ENCODE measurements at regions not wholly inside any gene's neighbourhood (a gene's known extent, or its start where the extent isn't known, plus 50 kb on each side); places are given as distances from the start of the nearest gene placed in this dataset.
A peak's percentile ranks its signal among the peaks of the same experiment; 100 is the strongest.

GRCh38 chrX:39140581-39140980 lies 339.3 kb downstream of the MID1IP1 start:
- no peak for TF ChIP-seq EZH2phosphoT487 (IDR thresholded peaks at IDR 0.05; ENCODE audit: insufficient read depth, low read depth)
- no peak for TF ChIP-seq EZH2 (IDR thresholded peaks at IDR 0.05; ENCODE audit: insufficient read depth, poor library complexity, severe bottlenecking)
- in situ Hi-C loops (cut with MboI): loop anchor here (10.0 kb wide), 1 partner anchor 386 kb away; no protein-coding TSS in a partner anchor

GRCh38 chrX:39144323-39144722 lies 343.1 kb downstream of the MID1IP1 start:
- no peaks in the 10 kb centered on the region for H3K9me3 ChIP-seq (ENCODE audit: low read depth)
- no peaks in the 10 kb centered on the region for H3K27me3 ChIP-seq (replicated peaks; ENCODE audit: insufficient read depth)
- in situ Hi-C loops (cut with MboI): loop anchor here (10.0 kb wide), 1 partner anchor 390 kb away; no protein-coding TSS in a partner anchor
- H3K79me2 ChIP-seq (ENCODE audit: insufficient read depth): no peaks in the 10 kb centered on the region
- WGBS, 2 experiments (ENCODE audit: low coverage in 1 of 2, low lambda C conversion rate in 2 of 2, missing lambda C conversion rate in 2 of 2): 33 to 38% methylated on average over 3 of the region's 3 CpGs
- no peaks in the 10 kb centered on the region for H3K9me2 ChIP-seq (ENCODE audit: insufficient read depth)
- no peaks in the 10 kb centered on the region for H3F3A ChIP-seq (ENCODE audit: insufficient read depth)
- no peak overlapping the region for H3K4me2 ChIP-seq (ENCODE audit: unreplicated experiment)
- TF ChIP-seq EZH2phosphoT487 (IDR thresholded peaks at IDR 0.05; ENCODE audit: insufficient read depth, low read depth) (no peak), EZH2 (IDR thresholded peaks at IDR 0.05; ENCODE audit: insufficient read depth, poor library complexity, severe bottlenecking) (no peak)
- H3K4me3 ChIP-seq: no peak overlapping the region
- no peak overlapping the region for H3K27ac ChIP-seq
- H3K36me3 ChIP-seq (ENCODE audit: low read depth): no peaks in the 10 kb centered on the region
- H4K20me1 ChIP-seq (ENCODE audit: insufficient read depth): no peaks in the 10 kb centered on the region
- no peak overlapping the region for H2AFZ ChIP-seq
- no peak for DNase-seq
- no peaks in the 10 kb centered on the region for H3K4me1 ChIP-seq (ENCODE audit: insufficient read depth)
- no peak overlapping the region for H3K9ac ChIP-seq

More at GRCh38 chrX:39140581-39140980, 339.3 kb downstream of the MID1IP1 start:
- no peaks in the 10 kb centered on the region for H3K4me1 ChIP-seq (ENCODE audit: insufficient read depth)
- H3K27me3 ChIP-seq (replicated peaks; ENCODE audit: insufficient read depth): no peaks in the 10 kb centered on the region
- no peaks in the 10 kb centered on the region for H3F3A ChIP-seq (ENCODE audit: insufficient read depth)
- no peaks in the 10 kb centered on the region for H3K36me3 ChIP-seq (ENCODE audit: low read depth)
- no peak overlapping the region for H3K4me2 ChIP-seq (ENCODE audit: unreplicated experiment)
- 0 to 35% methylated on average over 1 to 3 of the region's 3 CpGs for WGBS, 2 experiments (ENCODE audit: low coverage in 1 of 2, low lambda C conversion rate in 2 of 2, missing lambda C conversion rate in 2 of 2)
- no peak overlapping the region for H3K4me3 ChIP-seq
- H3K79me2 ChIP-seq (ENCODE audit: insufficient read depth): no peaks in the 10 kb centered on the region
- H3K9me2 ChIP-seq (ENCODE audit: insufficient read depth): no peaks in the 10 kb centered on the region
- no peak overlapping the region for H3K27ac ChIP-seq
- H3K9ac ChIP-seq: no peak overlapping the region
- H4K20me1 ChIP-seq (ENCODE audit: insufficient read depth): no peaks in the 10 kb centered on the region
- H2AFZ ChIP-seq: no peak overlapping the region
- no peak for DNase-seq
- no peaks in the 10 kb centered on the region for H3K9me3 ChIP-seq (ENCODE audit: low read depth)

GRCh38 chrX:39144956-39145355 lies 343.7 kb downstream of the MID1IP1 start:
- in situ Hi-C loops (cut with MboI): loop anchor here (10.0 kb wide), 1 partner anchor 390 kb away; no protein-coding TSS in a partner anchor
- no peaks in the 10 kb centered on the region for H3K9me2 ChIP-seq (ENCODE audit: insufficient read depth)
- H3K4me3 ChIP-seq: no peak overlapping the region
- no peaks in the 10 kb centered on the region for H4K20me1 ChIP-seq (ENCODE audit: insufficient read depth)
- no peak overlapping the region for H2AFZ ChIP-seq
- H3K4me2 ChIP-seq (ENCODE audit: unreplicated experiment): no peak overlapping the region
- peak; percentile 21 for DNase-seq
- H3K9me3 ChIP-seq (ENCODE audit: low read depth): no peaks in the 10 kb centered on the region
- H3K4me1 ChIP-seq (ENCODE audit: insufficient read depth): no peaks in the 10 kb centered on the region
- H3K36me3 ChIP-seq (ENCODE audit: low read depth): no peaks in the 10 kb centered on the region
- no peaks in the 10 kb centered on the region for H3K79me2 ChIP-seq (ENCODE audit: insufficient read depth)
- WGBS, 2 experiments (ENCODE audit: low coverage in 1 of 2, low lambda C conversion rate in 2 of 2, missing lambda C conversion rate in 2 of 2): 3 to 4% methylated on average over 7 of the region's 7 CpGs
- TF ChIP-seq EZH2phosphoT487 (IDR thresholded peaks at IDR 0.05; ENCODE audit: insufficient read depth, low read depth): no peak
- TF ChIP-seq EZH2 (IDR thresholded peaks at IDR 0.05; ENCODE audit: insufficient read depth, poor library complexity, severe bottlenecking): no peak
- H3F3A ChIP-seq (ENCODE audit: insufficient read depth): no peaks in the 10 kb centered on the region
- H3K9ac ChIP-seq: no peak overlapping the region
- H3K27me3 ChIP-seq (replicated peaks; ENCODE audit: insufficient read depth): no peaks in the 10 kb centered on the region
- H3K27ac ChIP-seq: no peak overlapping the region

GRCh38 chrX:39145859-39146258 lies 344.6 kb downstream of the MID1IP1 start:
- Histone ChIP-seq H3K4me1 (ENCODE audit: insufficient read depth) (no peaks in the 10 kb centered on the region), H3K9me2 (ENCODE audit: insufficient read depth) (no peaks in the 10 kb centered on the region), H3K27me3 (replicated peaks; ENCODE audit: insufficient read depth) (no peaks in the 10 kb centered on the region), H3K79me2 (ENCODE audit: insufficient read depth) (no peaks in the 10 kb centered on the region), H3K9me3 (ENCODE audit: low read depth) (no peaks in the 10 kb centered on the region), H2AFZ (no peak overlapping the region), H3K36me3 (ENCODE audit: low read depth) (no peaks in the 10 kb centered on the region), H3K4me2 (ENCODE audit: unreplicated experiment) (no peak overlapping the region), H3K27ac (no peak overlapping the region), H3K4me3 (no peak overlapping the region), H4K20me1 (ENCODE audit: insufficient read depth) (no peaks in the 10 kb centered on the region), H3F3A (ENCODE audit: insufficient read depth) (no peaks in the 10 kb centered on the region), H3K9ac (no peak overlapping the region)
- TF ChIP-seq EZH2 (IDR thresholded peaks at IDR 0.05; ENCODE audit: insufficient read depth, poor library complexity, severe bottlenecking) (no peak), EZH2phosphoT487 (IDR thresholded peaks at IDR 0.05; ENCODE audit: insufficient read depth, low read depth) (no peak)
- in situ Hi-C loops (cut with MboI): loop anchor here (10.0 kb wide), 1 partner anchor 391 kb away; no protein-coding TSS in a partner anchor
- no peak for DNase-seq

GRCh38 chrX:39149761-39150160 lies 348.5 kb downstream of the MID1IP1 start:
- H3K4me1 ChIP-seq (ENCODE audit: insufficient read depth): no peaks in the 10 kb centered on the region
- DNase-seq: peak; percentile 65
- WGBS, 2 experiments (ENCODE audit: low coverage in 1 of 2, low lambda C conversion rate in 2 of 2, missing lambda C conversion rate in 2 of 2): 0 to 2% methylated on average over 8 of the region's 8 CpGs
- no peaks in the 10 kb centered on the region for H3F3A ChIP-seq (ENCODE audit: insufficient read depth)
- H3K4me3 ChIP-seq: no peak overlapping the region
- H4K20me1 ChIP-seq (ENCODE audit: insufficient read depth): no peaks in the 10 kb centered on the region
- H3K9ac ChIP-seq: no peak overlapping the region
- no peaks in the 10 kb centered on the region for H3K9me2 ChIP-seq (ENCODE audit: insufficient read depth)
- no peak overlapping the region for H2AFZ ChIP-seq
- no peaks in the 10 kb centered on the region for H3K27me3 ChIP-seq (replicated peaks; ENCODE audit: insufficient read depth)
- no peaks in the 10 kb centered on the region for H3K36me3 ChIP-seq (ENCODE audit: low read depth)
- H3K4me2 ChIP-seq (ENCODE audit: unreplicated experiment): no peak overlapping the region
- H3K27ac ChIP-seq: no peak overlapping the region
- in situ Hi-C loops (cut with MboI): loop anchor here (10.0 kb wide), 1 partner anchor 395 kb away; no protein-coding TSS in a partner anchor
- TF ChIP-seq EZH2 (IDR thresholded peaks at IDR 0.05; ENCODE audit: insufficient read depth, poor library complexity, severe bottlenecking) (no peak), EZH2phosphoT487 (IDR thresholded peaks at IDR 0.05; ENCODE audit: insufficient read depth, low read depth) (no peak)
- no peaks in the 10 kb centered on the region for H3K79me2 ChIP-seq (ENCODE audit: insufficient read depth)
- no peaks in the 10 kb centered on the region for H3K9me3 ChIP-seq (ENCODE audit: low read depth)
